IMR-90 (cell line): ENCODE measurements at regions not wholly inside any gene's neighbourhood (a gene's known extent, or its start where the extent isn't known, plus 50 kb on each side); places are given as distances from the start of the nearest gene placed in this dataset.

Experiments
- ATAC-seq: fragments of 200-7000 bp; cut with Tn5 transposase; 2 replicates; pipeline ENCODE4 v1.9.1; 2020; ENCODE audit warnings: low read depth, mild to moderate bottlenecking, moderate library complexity
- BruUV-seq: library from RNA; stranded (reverse); fragments of 400-500 nt; replicated peaks from 2 replicates; lab custom pipeline; 2021; lab: Mats Ljungman, UMichigan
- CTCF ChIA-PET: fragments of 300-600 bp; formaldehyde crosslinking; extraction: SDS; loops from one replicate; lab custom pipeline; 2021; ENCODE audit warnings: antibody characterized with exemption; lab: Yijun Ruan, JAX
- POLR2A ChIA-PET: fragments of 300-600 bp; sonication (Branson Sonifier 250); formaldehyde crosslinking; loops from one replicate; lab custom pipeline; 2022; ENCODE audit warnings: antibody characterized with exemption; ENCODE audit not compliant: unreplicated experiment; lab: Charles Lee
- DNase-seq: peaks from one replicate; pipeline ENCODE4 v3.0.0; 2013
- H2AFZ ChIP-seq: replicated peaks from 2 replicates; pipeline ENCODE3; 2013; ENCODE audit warnings: low read length, mild to moderate bottlenecking; ENCODE audit not compliant: poor library complexity
- H2AK5ac ChIP-seq: 2 replicates; pipeline ENCODE4 v1.6.1; 2013; ENCODE audit warnings: low read depth, low read length, inconsistent platforms
- H2AK9ac ChIP-seq: replicated peaks from 2 replicates; pipeline ENCODE3; 2013; ENCODE audit warnings: mild to moderate bottlenecking, low read depth, low read length, moderate library complexity; ENCODE audit not compliant: poor library complexity
- H2BK120ac ChIP-seq: 2 replicates; pipeline ENCODE4 v1.6.1; 2013; ENCODE audit warnings: low read depth, low read length, inconsistent platforms
- H2BK15ac ChIP-seq: 3 replicates; pipeline ENCODE4 v1.6.1; 2013; ENCODE audit warnings: low read depth, low read length, inconsistent platforms
- H2BK20ac ChIP-seq: 2 replicates; pipeline ENCODE4 v1.6.1; 2013; ENCODE audit warnings: low read depth, mild to moderate bottlenecking, inconsistent platforms, low read length, moderate library complexity
- H2BK5ac ChIP-seq: 2 replicates; pipeline ENCODE4 v1.6.1; 2013; ENCODE audit warnings: mild to moderate bottlenecking, low read depth, low read length, inconsistent platforms; ENCODE audit not compliant: poor library complexity, severe bottlenecking
- H3K14ac ChIP-seq: replicated peaks from 2 replicates; pipeline ENCODE4 v1.6.1; 2013; ENCODE audit warnings: low read depth, low read length, inconsistent platforms
- H3K18ac ChIP-seq: 2 replicates; pipeline ENCODE4 v1.6.1; 2013; ENCODE audit warnings: low read depth, low read length, control low read depth
- H3K23ac ChIP-seq: 2 replicates; pipeline ENCODE4 v1.6.1; 2013; ENCODE audit warnings: low read depth, low read length, inconsistent platforms
- H3K27ac ChIP-seq: 2 replicates; pipeline ENCODE4 v1.5.1; 2013; ENCODE audit warnings: mild to moderate bottlenecking, control low read depth, low read length; ENCODE audit not compliant: insufficient read depth
- H3K27me3 ChIP-seq: 2 replicates; pipeline ENCODE4 v1.6.1; 2013; ENCODE audit warnings: low read length; ENCODE audit not compliant: control insufficient read depth, insufficient read depth
- H3K36me3 ChIP-seq: 2 replicates; pipeline ENCODE4 v1.6.1; 2013; ENCODE audit warnings: low read length, mixed read lengths; ENCODE audit not compliant: control insufficient read depth, insufficient read depth
- H3K4ac ChIP-seq: 2 replicates; pipeline ENCODE4 v1.6.1; 2013; ENCODE audit warnings: low read depth, low read length, inconsistent platforms
- H3K4me1 ChIP-seq: 2 replicates; pipeline ENCODE4 v1.6.1; 2013; ENCODE audit warnings: low read length, mixed read lengths; ENCODE audit not compliant: control insufficient read depth, insufficient read depth
- H3K4me2 ChIP-seq: 2 replicates; pipeline ENCODE4 v1.6.1; 2013; ENCODE audit warnings: low read depth, mild to moderate bottlenecking, control low read depth, low read length, moderate library complexity
- H3K4me3 ChIP-seq: 2 replicates; pipeline ENCODE4 v1.5.1; 2013; ENCODE audit warnings: low read depth, mild to moderate bottlenecking, control low read depth, low read length, moderate library complexity; ENCODE audit not compliant: insufficient read depth
- H3K56ac ChIP-seq: 2 replicates; pipeline ENCODE4 v1.6.1; 2013; ENCODE audit warnings: low read length, inconsistent platforms; ENCODE audit not compliant: insufficient read depth; ENCODE audit errors: extremely low read depth
- H3K79me1 ChIP-seq, 2 experiments: 2 replicates each; pipeline ENCODE4 v1.6.1; 2013; ENCODE audit warnings: low read length in 2 of 2, inconsistent platforms in 1 of 2, low read depth in 1 of 2
- H3K9ac ChIP-seq: 2 replicates; pipeline ENCODE4 v1.6.1; 2013; ENCODE audit warnings: low read depth, low read length, control low read depth
- H3K9me1 ChIP-seq: 2 replicates; pipeline ENCODE4 v1.6.1; 2013; ENCODE audit warnings: low read length, inconsistent platforms; ENCODE audit not compliant: insufficient read depth
- H3K9me3 ChIP-seq: 2 replicates; pipeline ENCODE4 v1.6.1; 2013; ENCODE audit warnings: low read length; ENCODE audit not compliant: control insufficient read depth, insufficient read depth
- H4K20me1 ChIP-seq: 2 replicates; pipeline ENCODE4 v1.6.1; 2013; ENCODE audit warnings: low read length, inconsistent platforms; ENCODE audit not compliant: insufficient read depth
- H4K5ac ChIP-seq: 2 replicates; pipeline ENCODE4 v1.6.1; 2013; ENCODE audit warnings: mild to moderate bottlenecking, low read depth, low read length, control low read depth
- H4K8ac ChIP-seq, 2 experiments: 2 replicates each; pipeline ENCODE4 v1.6.1; 2013; ENCODE audit warnings: low read depth in 2 of 2, low read length in 2 of 2, control low read depth in 1 of 2, inconsistent platforms in 1 of 2
- H4K91ac ChIP-seq: 2 replicates; pipeline ENCODE4 v1.6.1; 2013; ENCODE audit warnings: low read depth, low read length, inconsistent platforms; ENCODE audit not compliant: insufficient read depth
- CEBPB ChIP-seq: IDR thresholded peaks from 2 replicates; pipeline ENCODE4 v1.6.1; 2012; ENCODE audit warnings: low read depth, low read length, improper control_type of control experiment
- MAFK ChIP-seq: IDR thresholded peaks from 2 replicates; pipeline ENCODE4 v1.6.1; 2012; ENCODE audit warnings: low read depth, low read length, improper control_type of control experiment
- MXI1 ChIP-seq: IDR thresholded peaks from 2 replicates; pipeline ENCODE4 v1.6.1; 2012; ENCODE audit warnings: low read depth, mild to moderate bottlenecking, low read length, moderate library complexity, borderline replicate concordance
- RAD21 ChIP-seq: IDR thresholded peaks from 2 replicates; pipeline ENCODE4 v1.6.1; 2012; ENCODE audit warnings: low read length, improper control_type of control experiment
- RFX5 ChIP-seq: IDR thresholded peaks from 2 replicates; pipeline ENCODE4 v1.8.0; 2012; ENCODE audit warnings: low read depth, mild to moderate bottlenecking, low read length, moderate library complexity
- WGBS, 2 experiments: methylation state at CpG; one replicate each; pipeline versions ENCODE4 v1.1.5 to v1.1.7; 2013; ENCODE audit warnings: missing lambda C conversion rate in 2 of 2; ENCODE audit not compliant: insufficient read length in 1 of 2; ENCODE audit errors: extremely low coverage in 2 of 2; 5-methylcytosine and 5-hydroxymethylcytosine counted together
- dilution Hi-C: fragments of 300-500 bp; cut with HindIII; formaldehyde crosslinking; loops from one replicate; pipeline ENCODE4 v1.14.3; 2018; ENCODE audit warnings: low sequenced_read_pairs; ENCODE audit not compliant: unreplicated experiment
- in situ Hi-C: fragments of 300-500 bp; cut with MboI; formaldehyde crosslinking; loops from 3 replicates; pipeline ENCODE4 v1.14.3; 2019; ENCODE audit warnings: low sequenced_read_pairs, inconsistent platforms, mixed read lengths
- intact Hi-C: fragments of 100-400 bp; cut with micrococcal nuclease; formaldehyde crosslinking; loops from 2 replicates; pipeline ENCODE4 v1.10.0; 2022
- TF ChIP-seq, protein P1 (sequence below): fragments of 150-350 bp; IDR thresholded peaks from 2 replicates; pipeline ENCODE4 v1.6.1; 2016; ENCODE audit warnings: low read depth, mild to moderate bottlenecking, low read length, moderate library complexity, borderline replicate concordance

DNA sequence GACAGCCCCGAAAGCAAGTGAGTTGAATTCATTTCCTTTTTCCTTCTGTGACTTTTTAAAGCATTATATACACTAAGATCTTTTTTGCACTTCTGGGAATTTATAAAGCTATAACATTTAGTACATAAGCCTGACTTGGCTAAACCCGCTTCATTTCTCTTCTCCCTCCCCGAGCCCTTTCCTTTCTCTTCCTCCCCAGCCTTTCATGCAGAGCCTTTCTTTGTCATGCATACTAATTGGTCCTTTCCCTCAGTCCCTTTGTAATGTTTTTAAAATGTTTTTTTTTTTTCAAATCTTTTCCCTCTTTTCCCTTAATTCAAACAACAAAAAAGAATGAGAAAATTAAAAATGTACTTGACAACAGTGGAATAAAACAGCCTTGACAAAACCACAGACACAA lies 246.4 kb downstream of the PSAT1 start:
- H4K20me1 ChIP-seq = no peaks in the 10 kb centered on the region
- H4K8ac ChIP-seq = no peak overlapping the region
- POLR2A ChIA-PET = no interaction called here
- H2BK20ac ChIP-seq = no peak overlapping the region
- ATAC-seq (no peak), DNase-seq (no peak)
- no peak overlapping the region for H3K14ac ChIP-seq
- H3K4me1 ChIP-seq = peaks cover 5% of the 10 kb centered on the region
- H3K79me1 ChIP-seq = no peaks in the 10 kb centered on the region
- no peak overlapping the region for H2BK120ac ChIP-seq
- H3K23ac ChIP-seq = no peak overlapping the region
- no TSS peak for BruUV-seq
- 0 out of 2 replicates have a peak, but pooled peaks cover 2% of the 10 kb centered on the region for H3K9me3 ChIP-seq
- CTCF ChIA-PET = interaction anchor here (0.7 kb wide), 1 partner anchor 939 kb away, joined by 4 read pairs; no protein-coding TSS in a partner anchor
- no peak overlapping the region for H3K4ac ChIP-seq
- no peak overlapping the region for H2AFZ ChIP-seq
- H3K18ac ChIP-seq = no peak overlapping the region
- no peak overlapping the region for H2AK5ac ChIP-seq
- no peak overlapping the region for H2AK9ac ChIP-seq
- H3K4me2 ChIP-seq = no peak overlapping the region
- WGBS, 2 experiments = no CpG with 5 or more reads among the region's 3 CpGs
- H3K4me3 ChIP-seq = no peak overlapping the region
- H3K27me3 ChIP-seq = peaks cover 19% of the 10 kb centered on the region
- dilution Hi-C loops = no loop called here
- no peak overlapping the region for H2BK5ac ChIP-seq
- H3K27ac ChIP-seq = no peak overlapping the region
- in situ Hi-C loops = no loop called here
- H3K9me1 ChIP-seq = no peaks in the 10 kb centered on the region
- intact Hi-C loops = no loop called here
- TF ChIP-seq RFX5 (no peak), MAFK (no peak), RAD21 (no peak), MXI1 (no peak), CEBPB (no peak)
- TF ChIP-seq, protein P1, sequence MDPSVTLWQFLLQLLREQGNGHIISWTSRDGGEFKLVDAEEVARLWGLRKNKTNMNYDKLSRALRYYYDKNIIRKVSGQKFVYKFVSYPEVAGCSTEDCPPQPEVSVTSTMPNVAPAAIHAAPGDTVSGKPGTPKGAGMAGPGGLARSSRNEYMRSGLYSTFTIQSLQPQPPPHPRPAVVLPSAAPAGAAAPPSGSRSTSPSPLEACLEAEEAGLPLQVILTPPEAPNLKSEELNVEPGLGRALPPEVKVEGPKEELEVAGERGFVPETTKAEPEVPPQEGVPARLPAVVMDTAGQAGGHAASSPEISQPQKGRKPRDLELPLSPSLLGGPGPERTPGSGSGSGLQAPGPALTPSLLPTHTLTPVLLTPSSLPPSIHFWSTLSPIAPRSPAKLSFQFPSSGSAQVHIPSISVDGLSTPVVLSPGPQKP = no peak
- H4K91ac ChIP-seq = no peak overlapping the region
- no peak overlapping the region for H2BK15ac ChIP-seq
- H3K9ac ChIP-seq = no peak overlapping the region
- H4K5ac ChIP-seq = no peak overlapping the region
- H3K36me3 ChIP-seq = no peaks in the 10 kb centered on the region
- H3K56ac ChIP-seq = no peak overlapping the region
